ENCODE measurements at regions not wholly inside any gene's neighbourhood (a gene's known extent, or its start where the extent isn't known, plus 50 kb on each side); places are given as distances from the start of the nearest gene placed in this dataset.

DNA sequence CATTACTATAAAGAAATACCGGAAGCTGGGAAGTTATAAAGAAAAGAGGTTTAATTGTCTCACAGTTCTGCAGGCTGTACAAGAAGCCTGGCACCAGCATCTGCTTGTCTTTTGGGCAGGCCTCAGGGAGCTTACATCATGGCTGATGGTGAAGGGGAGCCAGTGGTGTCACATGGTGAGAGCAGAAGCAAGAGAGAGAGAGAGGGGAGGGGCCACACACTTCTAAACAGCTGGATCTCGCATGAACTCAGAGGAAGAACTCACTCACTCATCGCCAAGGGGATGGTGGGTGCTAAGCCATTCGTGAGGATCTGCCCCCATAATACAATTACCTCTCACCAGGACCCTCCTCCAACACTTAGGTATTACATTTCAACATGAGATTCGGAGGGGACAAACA is 51.8 kb upstream of the ANKRD34C start:
- FAIRE-seq (no peak), DNase-seq (ENCODE audit: extremely low spot score, insufficient read length, low read depth) (no peak)

DNA sequence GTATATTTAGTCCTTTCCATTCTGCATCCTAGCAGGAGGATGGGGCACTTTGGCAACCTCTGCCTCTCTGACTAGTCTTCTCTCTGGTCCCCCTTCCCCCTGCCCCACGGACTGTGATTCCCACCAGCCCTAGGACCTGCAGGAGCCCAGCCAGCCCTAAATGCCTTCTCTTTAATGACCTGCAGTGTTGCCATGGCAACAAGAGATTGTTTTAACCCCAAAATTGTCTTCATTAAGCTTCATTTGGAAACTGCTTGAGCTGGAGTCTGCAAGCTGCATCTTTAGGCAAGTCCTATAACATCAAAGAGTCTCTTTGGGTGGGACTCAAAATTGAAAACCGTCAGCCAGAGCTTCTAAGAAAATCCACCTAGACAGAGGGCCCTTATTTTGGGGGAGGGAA is 59.7 kb upstream of the ANKRD34C start:
- DNase-seq (ENCODE audit: extremely low spot score, insufficient read length, low read depth) (no peak), FAIRE-seq (no peak)

DNA sequence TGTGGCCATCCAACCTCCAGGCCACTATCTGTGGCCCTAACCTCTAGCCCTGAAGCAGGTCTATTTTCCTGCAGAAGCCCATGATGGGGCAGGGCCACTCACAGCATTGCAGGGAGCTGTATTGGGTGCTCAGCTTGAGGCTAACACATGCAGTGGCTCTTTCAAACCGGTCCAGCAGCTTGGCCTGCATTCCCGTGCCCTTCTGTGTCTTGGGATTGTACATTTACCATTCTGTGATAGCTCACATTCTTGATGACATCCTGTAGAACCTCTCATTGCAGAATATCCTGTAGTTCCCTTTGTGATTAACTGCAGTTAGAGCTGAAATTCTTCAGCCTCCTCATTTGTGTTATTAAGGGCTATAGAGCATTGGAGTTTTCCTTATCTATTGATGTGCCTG is 60.8 kb upstream of the ANKRD34C start:
- DNase-seq (ENCODE audit: extremely low spot score, insufficient read length, low read depth) (no peak), FAIRE-seq (no peak)

DNA sequence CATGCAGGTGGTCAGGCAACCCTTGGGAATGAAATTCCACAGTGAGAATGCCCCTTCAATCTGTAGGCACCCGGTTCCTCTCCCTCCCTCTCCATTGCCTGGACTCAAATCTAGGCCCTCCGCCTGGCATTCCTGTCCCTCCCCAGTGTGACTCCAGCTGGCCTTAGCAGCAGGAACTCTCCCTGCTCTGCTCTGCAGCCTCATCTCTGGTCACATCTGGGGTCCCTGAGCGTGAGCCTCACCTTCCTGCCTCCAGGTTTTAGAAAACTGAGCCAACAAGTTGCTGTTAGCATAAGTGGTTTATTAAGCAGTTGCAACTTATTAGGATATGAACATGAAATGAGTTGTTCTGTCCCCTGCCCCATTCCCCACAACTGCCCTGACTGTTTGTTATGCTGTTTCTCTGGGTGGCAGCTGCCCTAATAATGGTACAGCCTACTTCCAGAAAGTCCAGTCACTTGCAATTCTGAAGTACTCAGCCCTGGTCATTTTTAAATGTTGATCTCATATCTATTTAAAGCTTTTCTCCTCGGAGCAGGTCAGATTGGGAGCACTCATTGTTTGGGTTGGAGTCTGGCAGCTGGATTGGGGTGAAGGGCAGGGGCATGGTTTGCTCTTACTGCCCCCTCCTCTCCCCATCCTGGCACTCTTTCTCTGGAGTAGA is 63.0 kb upstream of the ANKRD34C start:
- no peak for DNase-seq (ENCODE audit: extremely low spot score, insufficient read length, low read depth)
- FAIRE-seq, result no peak

DNA sequence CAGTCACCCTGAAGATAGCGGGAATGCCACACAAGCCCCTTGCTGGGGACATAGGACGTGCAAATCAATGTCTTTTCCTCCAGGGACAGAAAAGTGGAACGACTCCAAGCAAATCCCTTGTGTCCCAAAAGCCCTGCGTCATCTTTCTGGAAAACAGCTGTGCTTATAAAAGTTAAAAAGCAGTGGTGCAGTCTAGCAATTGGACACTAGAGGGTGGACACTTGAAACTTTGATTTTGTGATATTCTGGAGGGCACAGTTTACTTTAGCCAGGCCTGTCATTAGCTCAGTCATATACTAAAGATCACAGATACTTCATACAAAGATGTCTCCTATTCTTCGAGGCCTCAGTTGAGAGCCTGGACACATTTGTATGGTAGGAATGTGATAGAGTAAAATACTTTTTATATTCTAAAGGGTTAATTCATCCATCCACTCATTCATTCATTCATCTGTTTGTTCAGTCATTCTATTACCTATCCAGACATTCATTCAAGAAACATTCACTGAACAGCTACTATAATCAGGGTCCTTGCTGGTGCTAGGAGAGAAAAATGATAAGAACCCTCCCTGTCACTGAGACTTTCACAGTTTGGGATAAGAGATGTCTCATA is 63.8 kb upstream of the ANKRD34C start:
- FAIRE-seq (no peak), DNase-seq (ENCODE audit: extremely low spot score, insufficient read length, low read depth) (no peak)

DNA sequence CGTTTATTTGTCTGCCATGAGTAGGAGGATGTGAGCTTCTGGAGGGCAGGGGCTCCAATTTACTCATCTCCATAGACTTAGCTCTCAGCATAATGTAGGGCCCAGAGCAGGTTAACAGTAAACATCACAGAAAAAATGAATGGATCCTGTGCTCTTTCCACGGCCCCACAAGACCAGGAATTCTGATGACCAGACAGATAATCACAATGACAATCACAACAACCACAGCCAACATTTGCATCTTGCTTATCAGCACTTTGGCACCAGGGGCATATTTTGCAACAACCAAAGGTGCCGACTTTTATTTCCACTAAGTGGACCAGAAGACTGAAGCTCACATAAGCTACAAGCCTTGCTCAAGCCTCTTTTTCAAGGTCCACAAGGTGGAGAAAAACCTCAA is 68.9 kb upstream of the ANKRD34C start:
- FAIRE-seq (no peak), DNase-seq (ENCODE audit: extremely low spot score, insufficient read length, low read depth) (no peak)

DNA sequence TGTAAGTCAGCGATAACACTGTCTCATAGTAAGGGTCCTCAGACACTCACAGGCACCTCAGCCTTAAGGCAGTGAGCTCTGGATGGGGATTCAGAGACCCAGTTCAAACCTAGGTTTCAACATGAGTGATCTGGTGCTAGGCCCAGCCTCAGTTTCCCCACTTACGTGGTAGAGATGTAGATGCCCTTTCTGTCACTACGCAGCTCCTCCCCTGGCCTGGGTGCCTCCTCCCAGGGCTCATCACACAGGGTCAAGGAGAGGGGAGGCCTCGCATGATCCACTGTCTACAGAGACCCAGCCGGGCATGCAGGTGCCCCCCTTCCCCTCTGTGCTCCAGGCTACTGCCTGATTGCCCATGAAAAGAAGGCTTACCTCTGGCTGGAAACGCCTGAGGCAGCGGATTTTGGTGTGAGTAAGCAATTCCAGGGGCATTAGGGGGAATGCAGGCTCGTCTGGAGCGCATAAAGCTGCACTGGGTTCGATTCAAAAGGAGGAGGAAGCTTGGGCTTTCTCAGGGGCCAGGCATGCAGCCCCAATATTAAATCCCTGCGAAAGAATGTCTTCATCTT is 69.8 kb upstream of the ANKRD34C start:
- FAIRE-seq (no peak), DNase-seq (ENCODE audit: extremely low spot score, insufficient read length, low read depth) (no peak)

DNA sequence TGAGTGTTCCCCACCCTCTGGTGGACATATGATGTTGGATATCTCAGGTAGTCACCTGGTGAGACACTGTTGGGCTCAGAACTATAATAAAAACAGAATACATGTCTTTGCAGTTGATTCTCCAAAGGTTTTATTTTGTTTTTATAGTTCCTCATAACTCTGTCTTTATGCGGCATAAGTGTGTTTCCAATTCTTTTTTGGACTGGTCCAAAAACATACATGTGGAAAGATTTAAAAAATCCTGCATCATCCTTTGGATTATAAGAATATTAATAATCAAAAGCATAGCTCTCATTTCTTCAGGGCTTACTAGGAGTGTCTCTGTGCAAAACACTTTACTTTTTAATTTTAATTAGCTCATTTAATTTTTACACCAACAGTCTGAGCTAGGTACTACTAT is 71.0 kb upstream of the ANKRD34C start:
- no peak for DNase-seq (ENCODE audit: extremely low spot score, insufficient read length, low read depth)
- FAIRE-seq, result no peak

DNA sequence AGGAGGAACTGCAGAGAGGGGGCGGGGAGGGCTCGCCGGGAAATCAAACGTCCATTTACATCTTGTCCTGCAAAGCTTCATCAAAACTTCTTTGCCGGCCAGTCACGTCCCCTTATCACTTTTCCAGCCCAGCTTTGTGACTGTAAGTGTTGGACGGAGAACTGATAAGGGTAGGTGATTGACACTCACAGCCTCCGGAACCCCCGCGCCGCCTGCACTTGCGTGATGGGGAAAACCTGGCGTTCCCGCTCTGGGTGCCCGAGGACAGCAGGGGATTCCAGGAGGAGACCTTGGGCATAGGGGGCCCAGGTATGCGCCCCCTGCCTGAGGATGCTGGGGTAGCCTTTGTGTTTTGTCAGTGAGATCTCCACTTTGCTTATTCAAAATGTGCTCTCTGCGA is 72.8 kb upstream of the ANKRD34C start:
- FAIRE-seq (no peak), DNase-seq (ENCODE audit: extremely low spot score, insufficient read length, low read depth) (no peak)

DNA sequence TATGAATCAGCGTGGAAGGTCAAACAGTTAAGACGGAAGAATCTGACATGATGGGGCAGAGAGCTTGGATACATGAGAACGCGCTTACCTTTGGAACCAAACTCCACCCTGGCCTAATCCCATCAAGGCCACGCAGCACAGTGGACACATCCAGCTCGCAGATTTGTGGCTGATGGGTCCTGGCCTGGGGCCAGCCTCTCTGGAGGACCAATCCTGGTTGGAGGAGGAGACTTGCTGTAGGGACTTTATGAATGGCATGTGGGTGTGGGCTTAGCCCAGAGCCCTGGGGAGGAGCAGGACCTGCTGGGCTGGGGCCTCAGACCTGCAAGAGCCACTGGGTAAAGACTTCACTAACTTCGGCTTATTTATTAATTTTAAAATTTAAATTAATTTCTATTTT is 73.4 kb upstream of the ANKRD34C start:
- no peak for DNase-seq (ENCODE audit: extremely low spot score, insufficient read length, low read depth)
- no peak for FAIRE-seq

DNA sequence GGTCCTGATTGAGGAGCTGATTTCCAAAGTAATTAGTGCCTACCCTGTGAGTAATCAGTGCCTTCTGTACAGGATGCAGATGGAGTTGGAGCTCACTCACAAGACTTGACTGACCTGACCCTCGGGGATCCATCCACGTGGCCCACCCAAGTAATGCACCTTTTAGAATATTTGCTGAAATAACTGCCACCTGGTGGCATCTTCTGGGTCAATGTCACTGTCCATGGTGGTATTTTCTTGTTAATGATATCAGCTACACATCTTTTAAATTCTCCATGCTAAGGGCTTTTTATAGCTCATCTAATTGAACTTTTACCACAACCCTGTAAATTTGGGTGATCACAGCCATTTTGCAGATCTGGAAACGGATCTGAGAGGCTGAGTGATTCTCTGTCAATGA is 74.3 kb upstream of the ANKRD34C start:
- DNase-seq (ENCODE audit: extremely low spot score, insufficient read length, low read depth) (no peak), FAIRE-seq (no peak)

DNA sequence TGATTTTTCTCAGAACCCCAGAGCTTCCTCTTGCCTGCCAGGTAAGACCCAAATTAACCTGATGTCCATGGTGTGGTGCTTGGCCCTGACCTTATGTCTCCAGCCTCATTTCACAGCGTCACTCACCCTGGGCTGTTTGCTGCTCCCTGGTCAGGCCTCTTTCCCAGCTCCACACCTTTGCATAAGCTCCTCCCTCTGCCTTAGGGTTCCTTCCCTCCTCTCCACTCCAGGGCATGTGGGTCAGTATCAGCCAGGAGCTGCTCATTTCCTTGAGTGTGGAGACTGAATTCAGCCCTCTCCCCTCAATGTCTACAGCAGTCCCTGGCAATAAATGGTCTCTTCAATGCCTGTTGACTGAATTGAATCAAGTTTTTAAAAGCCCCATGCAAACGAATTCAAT is 75.6 kb upstream of the ANKRD34C start:
- DNase-seq (ENCODE audit: extremely low spot score, insufficient read length, low read depth), result no peak

DNA sequence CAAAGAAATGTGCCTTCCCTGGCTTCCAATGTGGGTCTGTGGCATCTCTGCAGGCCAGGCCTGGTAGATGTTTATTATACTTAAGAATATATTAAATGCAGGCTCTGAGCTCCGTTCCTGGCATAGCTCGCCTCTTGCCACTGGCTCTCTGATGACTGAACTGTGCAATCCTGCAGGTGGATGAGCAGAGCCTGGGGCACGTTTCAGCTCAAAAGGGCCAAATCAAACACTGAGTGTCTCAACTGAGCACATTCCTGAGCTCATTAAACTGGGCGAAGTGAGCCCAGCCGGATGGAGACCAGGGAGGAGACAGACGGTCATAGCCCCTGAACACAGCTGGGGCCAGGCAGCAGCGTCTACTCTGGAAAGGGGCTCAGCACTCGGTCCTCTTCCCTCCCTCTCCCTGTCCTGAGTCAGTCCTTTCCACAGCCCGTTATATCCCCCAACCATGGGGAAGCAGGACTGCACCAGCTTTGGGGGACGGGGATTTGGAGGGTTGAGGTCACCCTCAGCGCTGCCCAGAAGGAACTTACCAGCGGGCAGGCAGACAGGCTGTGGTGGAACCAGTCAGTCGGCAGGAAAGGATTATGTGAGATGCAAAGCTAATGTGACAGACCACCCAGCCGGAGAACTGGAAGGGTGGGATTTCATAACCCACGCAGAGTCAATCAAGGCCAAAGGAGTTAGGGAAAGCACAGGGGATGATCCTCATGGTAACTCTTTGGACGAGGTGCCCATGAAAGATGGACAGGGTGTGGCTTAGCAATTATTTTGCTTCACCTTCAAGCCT is 77.4 kb upstream of the ANKRD34C start:
- no peak for FAIRE-seq
- no peak for DNase-seq (ENCODE audit: extremely low spot score, insufficient read length, low read depth)

More for the DNA sequence above, 75.6 kb upstream of the ANKRD34C start:
- no peak for FAIRE-seq

DNA sequence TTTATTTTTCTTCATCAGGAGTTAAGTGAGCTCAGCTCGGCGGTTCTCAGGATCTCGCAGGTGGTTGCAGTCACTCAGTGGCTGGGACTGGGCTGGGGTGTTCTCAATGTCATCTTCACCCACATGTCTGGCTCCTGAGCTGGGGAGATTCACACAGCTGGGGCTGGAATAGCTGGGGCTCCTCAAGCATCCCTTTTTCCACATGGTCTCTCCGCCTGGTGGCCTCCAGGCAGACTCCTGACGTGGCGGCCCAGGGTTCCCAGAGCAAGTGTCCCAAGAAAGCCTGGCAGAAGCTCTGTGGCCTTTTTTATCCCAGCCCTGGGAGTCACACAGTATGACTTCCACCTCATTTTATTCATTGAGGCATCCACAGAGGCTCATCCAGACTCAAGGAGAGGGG is 84.1 kb upstream of the ANKRD34C start:
- FAIRE-seq (no peak), DNase-seq (ENCODE audit: extremely low spot score, insufficient read length, low read depth) (no peak)

DNA sequence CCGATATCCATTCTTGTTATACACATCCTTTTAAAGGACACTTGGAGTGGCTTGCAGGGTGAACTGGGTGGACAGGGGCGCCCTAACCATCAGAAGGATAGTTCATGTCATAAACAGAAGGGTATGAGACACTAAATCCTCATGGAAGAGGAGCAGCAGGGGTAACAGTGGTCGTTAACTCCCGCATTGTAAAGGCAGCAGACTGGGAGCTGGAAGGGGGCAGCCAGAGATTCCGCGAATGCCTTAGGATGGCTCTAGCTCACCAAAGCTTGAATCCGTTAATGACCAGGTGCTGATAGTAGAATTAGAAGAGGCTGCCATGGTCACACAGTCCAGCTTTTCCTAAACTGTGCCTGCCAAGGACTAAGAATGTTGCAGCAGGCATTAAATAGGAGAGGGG is 85.2 kb upstream of the ANKRD34C start:
- FAIRE-seq (no peak), DNase-seq (ENCODE audit: extremely low spot score, insufficient read length, low read depth) (no peak)

DNA sequence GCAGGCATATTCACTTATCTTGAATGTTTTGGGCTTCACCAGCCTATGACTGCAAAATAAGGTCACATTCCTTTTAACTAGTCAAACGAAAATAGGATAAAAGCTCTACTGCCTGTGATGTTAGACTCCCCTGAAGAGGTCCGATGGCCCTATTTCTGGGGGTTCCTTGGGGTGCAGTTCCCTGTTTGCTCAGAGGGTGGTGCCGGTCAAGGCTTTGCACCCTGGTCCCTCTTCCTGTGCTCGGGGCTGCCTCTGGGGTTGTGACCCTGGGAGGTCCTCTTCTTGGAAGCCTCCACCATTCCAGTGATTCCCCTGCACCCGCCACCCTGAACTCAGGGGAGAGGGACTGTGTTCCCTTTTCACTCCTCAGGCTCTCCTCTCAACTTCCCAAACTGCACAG is 86.7 kb upstream of the ANKRD34C start:
- no peak for DNase-seq (ENCODE audit: extremely low spot score, insufficient read length, low read depth)
- FAIRE-seq, result no peak

DNA sequence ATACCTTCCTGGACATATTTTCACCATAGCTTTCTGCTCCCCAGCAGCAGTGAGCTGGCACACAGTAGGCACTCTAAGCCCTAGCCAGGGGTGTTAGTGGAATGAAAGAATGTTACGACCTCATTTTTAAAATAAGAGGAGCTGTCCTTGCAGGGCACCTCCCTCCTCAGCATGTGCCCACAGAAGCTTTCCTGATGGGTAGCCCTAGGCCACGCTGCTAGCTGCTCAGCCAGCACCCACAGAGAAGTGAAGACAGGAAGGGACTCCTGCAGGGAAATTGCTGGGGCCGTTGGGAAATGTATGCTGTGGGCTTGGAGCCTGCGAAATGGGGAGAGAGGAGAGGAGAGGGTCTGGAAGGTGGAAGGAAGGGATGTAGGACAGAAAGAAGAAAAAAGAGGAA is 87.3 kb upstream of the ANKRD34C start:
- FAIRE-seq, result no peak

DNA sequence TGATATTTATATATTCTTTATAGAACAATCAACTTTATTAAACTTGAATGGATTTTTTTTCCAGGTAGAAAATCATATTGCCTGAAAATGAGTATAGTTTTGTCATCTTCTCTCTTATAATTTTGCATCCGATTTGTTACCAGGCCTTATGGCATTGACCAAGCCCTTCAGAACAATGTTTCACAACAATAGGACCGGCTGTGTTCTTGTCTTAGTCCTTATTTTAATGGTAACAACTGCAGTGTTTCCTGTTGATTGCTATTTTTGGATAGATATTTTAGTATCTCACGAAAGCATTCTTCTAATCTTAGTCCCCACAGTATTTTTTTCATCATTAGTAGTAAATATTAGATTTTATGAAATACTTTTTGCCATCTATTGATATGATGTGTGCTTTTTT is 88.1 kb upstream of the ANKRD34C start:
- no peak for FAIRE-seq
- DNase-seq (ENCODE audit: extremely low spot score, insufficient read length, low read depth), result no peak

More for the DNA sequence above, 87.3 kb upstream of the ANKRD34C start:
- no peak for DNase-seq (ENCODE audit: extremely low spot score, insufficient read length, low read depth)

DNA sequence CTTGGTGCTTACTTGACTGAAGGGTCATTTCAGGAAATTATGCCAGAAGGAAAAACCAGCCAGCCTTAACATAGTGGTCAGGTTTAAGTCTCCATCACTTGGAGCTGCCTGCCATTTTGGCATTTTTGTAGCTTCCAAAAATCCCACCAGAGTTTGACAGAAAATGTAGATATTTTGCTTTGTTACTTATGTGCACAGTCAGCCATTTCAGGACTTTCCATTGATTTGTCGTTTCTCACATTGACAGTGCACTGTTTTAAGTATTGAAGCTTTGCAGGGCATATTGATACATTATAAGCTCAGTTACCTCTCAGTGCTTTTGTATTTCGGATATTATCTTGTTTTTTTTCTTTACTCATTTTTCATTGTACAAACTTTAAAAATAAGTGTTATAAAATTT is 89.0 kb upstream of the ANKRD34C start:
- DNase-seq (ENCODE audit: extremely low spot score, insufficient read length, low read depth) (no peak), FAIRE-seq (no peak)

DNA sequence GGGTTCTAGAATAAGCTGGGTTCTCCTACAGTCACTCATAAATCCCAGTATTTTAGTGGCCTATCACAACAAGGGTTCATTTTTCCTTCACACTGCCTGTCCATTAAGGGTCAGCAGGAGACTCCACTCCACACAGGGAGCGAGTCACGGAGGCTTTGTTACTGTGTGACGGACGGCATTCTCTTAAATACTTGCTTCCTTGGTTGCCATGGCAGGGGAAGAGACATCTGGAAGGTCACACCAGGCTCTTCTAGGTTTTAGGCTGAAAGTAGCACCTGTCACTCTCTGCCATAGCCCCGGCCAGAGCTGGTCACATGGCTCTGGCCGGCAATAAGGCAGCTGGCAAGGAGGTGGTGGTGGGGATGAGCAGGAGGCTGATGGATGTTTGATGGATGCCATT is 89.4 kb upstream of the ANKRD34C start:
- no peak for DNase-seq (ENCODE audit: extremely low spot score, insufficient read length, low read depth)
- FAIRE-seq, result no peak

DNA sequence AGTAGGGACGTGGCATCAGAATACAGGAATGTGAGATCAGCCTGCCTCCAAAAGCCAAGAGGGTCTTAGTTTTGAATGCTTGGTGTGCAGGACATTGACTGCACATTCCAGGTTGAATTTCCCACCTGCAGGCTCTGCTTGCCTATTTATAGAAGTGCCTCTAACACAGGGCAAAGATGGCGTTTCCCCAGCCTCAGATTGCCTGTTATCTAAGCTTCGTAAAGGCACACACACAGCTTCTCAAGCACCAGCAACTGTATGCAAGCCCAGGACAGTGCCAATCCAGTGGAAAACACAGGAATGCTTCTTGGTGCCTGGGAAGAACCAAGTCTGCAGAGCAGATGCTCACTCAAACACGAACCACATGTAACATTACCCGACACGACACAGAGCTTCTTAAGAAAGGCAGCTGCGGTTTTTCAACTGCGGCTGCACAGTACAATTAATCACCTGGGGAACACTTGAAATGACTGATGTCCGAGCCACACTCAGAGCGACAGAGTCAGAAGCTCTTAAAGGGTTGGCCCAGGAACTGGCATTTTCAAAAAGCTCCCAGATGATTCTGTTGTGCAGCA is 90.0 kb upstream of the ANKRD34C start:
- FAIRE-seq (no peak), DNase-seq (ENCODE audit: extremely low spot score, insufficient read length, low read depth) (no peak)
